DND-41 (cell line): ENCODE measurements at regions not wholly inside any gene's neighbourhood (a gene's known extent, or its start where the extent isn't known, plus 50 kb on each side); places are given as distances from the start of the nearest gene placed in this dataset.

ENCODE experiments used
- CTCF ChIP-seq: IDR thresholded peaks from 2 replicates; pipeline ENCODE4 v1.5.1; 2012; ENCODE audit warnings: borderline replicate concordance, low read length, moderate library complexity, mild to moderate bottlenecking; ENCODE audit not compliant: poor library complexity, severe bottlenecking; ENCODE audit errors: extremely low read depth
- EZH2 ChIP-seq: IDR thresholded peaks from 3 replicates; pipeline ENCODE4 v1.6.1; 2012; ENCODE audit warnings: borderline replicate concordance, low read depth, mild to moderate bottlenecking, moderate library complexity, low read length, inconsistent platforms; ENCODE audit not compliant: severe bottlenecking

- TF ChIP-seq CTCF, result no peak
- TF ChIP-seq EZH2, result no peak
These were observed 1044.0 kb upstream of the TMEM132C start for GRCh38 chr12:127223011-127223410.
